HG02588 (cell line): ENCODE measurements at regions not wholly inside any gene's neighbourhood (a gene's known extent, or its start where the extent isn't known, plus 50 kb on each side); places are given as distances from the start of the nearest gene placed in this dataset.
"Not testable (repeated sequence)": the region's sequence is repeated elsewhere in the genome, so short reads cannot be mapped to it uniquely, and the experiment has no call there.

ENCODE experiments used
- ATAC-seq: cut with Tn5 transposase; IDR thresholded peaks from one replicate; pipeline ENCODE4 v1.9.1; 2021; ENCODE audit warnings: mild to moderate bottlenecking, moderate library complexity; ENCODE audit not compliant: unreplicated experiment

DNA sequence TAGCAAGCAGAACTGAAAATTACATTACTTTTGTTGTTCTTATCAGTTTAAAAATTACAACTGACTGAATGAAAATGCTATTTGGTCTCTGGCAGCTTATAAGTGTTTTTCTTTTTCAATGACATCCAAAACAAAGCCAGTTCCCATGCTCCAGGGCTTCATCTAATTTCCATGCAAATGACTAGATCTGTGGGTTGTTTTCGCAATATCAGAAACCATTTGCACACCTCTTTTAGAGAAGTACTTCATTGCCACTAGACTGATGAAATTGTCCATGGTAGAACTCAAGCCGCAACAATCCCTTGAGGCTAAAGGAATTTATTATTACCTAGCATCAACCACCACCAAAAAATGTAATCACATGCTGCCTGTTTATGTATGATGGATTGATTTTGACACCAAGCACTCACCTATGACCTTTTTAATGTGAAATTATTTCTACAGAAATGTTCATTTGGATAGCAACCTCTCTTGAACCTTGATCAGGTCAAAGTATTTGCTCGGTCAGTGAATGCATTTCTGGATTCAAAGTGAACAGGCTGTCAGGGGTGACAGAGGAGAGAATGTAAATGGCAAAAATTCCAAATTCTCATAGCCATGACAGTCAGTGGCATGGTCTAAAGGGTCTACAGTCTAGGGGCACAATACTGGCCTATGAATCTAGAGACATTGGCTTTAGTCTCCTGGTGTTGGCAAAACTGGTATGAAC, 769.3 kb downstream of the SORCS1 start:
- ATAC-seq: no peak

GRCh38 chr10:106392778-106393177, 771.7 kb downstream of the SORCS1 start:
- ATAC-seq: no peak

DNA sequence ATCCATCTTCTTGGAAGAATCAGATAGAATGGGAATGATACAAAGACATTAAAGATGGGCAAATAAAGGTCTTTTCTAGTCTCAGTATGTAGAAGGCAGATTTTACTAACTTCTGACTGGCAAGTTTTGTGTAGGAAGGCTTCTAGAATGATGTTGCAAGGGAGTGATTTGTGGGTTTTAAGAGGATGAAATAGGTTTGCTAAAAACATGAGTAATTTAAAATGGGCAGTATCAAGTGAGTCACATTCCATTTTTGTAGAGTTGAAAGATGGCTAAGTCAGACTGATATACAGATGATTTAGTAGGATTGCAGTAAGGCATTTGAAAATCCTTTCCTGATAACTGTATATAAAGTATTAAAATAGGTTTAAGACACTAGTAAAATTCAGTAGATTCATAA, 777.4 kb downstream of the SORCS1 start:
- no peak for ATAC-seq

DNA sequence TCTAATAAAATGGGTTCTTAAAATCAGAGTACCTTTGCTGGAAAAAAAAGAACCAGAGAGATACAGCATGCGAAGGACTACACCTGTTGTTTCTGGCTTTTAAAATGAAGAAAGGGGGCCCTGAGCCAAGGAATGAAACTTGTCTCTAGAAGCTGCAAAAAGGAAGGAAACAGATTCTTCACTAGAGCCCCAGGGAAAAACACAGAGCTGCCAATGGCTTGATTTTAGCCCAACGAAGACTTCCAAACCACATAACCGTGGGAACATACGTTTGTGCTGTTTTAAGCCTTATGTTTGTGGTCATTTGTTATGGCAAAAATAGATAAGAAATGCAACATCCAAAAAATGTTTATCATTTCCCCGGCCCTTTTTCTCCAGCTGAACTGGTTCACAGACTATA, 780.0 kb downstream of the SORCS1 start:
- no peak for ATAC-seq

DNA sequence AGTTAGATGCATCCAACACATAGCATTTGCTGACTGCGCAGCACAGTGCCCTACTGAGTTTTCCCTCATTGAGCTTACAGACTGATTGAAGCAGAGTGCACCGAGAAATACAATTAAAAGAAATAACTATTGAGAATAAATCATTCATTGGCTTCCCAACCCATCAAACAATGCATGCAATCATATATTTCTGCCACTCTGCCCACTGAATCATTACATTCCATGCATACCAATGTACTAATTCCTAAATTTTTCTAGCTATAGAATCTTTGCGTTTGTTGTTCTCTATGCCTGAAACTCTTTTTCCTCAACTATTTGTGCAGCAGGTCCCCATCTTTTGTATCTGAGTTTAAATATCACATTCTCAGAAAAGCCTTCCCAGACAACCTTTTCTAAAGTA, 783.8 kb downstream of the SORCS1 start:
- no peak for ATAC-seq

DNA sequence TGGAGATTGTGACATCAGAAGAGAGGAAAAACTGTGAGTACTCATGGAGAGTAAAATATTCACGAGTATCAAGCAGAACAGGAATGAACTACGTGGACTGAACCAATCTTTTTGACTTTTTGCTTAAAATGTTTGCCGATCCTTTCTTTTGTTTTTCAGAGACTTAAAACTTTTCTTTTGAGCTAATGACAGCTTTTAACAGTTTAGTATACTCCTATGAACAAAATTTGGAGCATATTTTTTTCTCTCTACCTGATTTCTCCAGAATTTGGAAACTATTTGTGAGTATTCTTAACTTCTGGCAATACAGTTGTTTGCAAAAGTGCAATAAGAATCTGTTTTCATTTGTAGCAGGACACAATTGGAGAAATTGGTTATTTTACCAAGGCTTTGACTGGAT, 786.3 kb downstream of the SORCS1 start:
- no peak for ATAC-seq

GRCh38 chr10:106370751-106371150, 793.8 kb downstream of the SORCS1 start:
- no peak for ATAC-seq

- no peak for ATAC-seq
These were observed 803.6 kb downstream of the SORCS1 start for GRCh38 chr10:106360870-106361269.

DNA sequence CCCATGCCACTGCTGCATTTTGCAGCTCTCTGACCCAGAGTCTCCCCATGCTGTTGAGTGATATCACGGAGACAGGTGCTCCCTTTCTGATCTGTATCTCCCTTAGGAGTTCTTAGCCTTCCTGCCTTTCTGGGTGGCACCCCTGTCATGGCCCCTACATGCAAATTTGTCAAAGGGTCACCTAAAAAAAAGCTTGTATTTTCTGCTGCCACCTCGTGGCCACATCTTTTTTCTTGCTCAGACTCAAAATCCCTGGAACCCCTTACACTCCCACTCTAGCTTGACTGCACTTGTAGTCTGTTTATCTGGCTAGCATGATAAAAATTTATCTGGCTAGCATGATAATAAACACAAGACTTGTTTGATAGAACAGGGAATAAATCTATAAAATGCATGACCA, 809.1 kb downstream of the SORCS1 start:
- no peak for ATAC-seq

- no peak for ATAC-seq
These were observed 815.6 kb downstream of the SORCS1 start for GRCh38 chr10:106348933-106349332.

- no peak for ATAC-seq
These were observed 817.0 kb downstream of the SORCS1 start for GRCh38 chr10:106347547-106347946.

DNA sequence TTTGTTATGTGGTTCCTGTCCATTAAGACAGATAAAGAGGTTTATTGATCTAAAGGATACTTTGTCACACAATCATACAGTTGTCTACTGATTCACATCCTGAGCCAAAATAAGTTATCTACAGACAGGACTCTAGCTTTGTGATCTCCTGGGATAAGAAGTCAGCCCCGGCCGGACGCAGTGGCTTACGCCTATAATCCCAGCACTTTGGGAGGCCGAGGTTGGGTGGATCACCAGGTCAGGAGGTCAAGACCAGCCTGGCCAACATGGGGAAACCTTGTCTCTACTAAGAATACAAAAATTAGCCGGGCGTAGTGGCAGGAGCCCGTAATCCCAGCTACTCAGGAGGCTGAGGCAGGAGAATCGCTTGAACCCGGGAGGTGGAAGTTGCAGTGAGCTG, 821.0 kb downstream of the SORCS1 start:
- not testable (repeated sequence) for ATAC-seq

GRCh38 chr10:106341356-106341755, 823.1 kb downstream of the SORCS1 start:
- ATAC-seq: no peak

- no peak for ATAC-seq
These were observed 826.0 kb downstream of the SORCS1 start for GRCh38 chr10:106338486-106338885.

- no peak for ATAC-seq
These were observed 827.6 kb downstream of the SORCS1 start for GRCh38 chr10:106336874-106337273.

DNA sequence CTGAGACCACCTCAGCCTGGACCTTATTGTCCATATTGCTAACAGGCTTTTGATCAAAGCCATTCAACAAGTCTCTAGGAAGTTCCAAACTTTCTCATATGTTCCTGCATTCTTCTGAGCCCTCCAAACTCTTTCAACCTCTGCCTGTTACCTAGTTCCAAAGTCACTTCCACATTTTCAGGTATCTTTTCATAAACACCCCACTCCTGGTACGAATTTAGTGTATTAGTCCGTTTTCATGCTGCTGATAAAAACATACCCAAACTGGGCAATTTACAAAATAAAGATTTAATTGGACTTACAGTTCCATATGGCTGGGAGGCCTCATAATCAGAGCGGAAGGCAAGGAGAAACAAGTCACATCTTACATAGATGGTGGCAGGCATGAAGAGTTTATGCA, 836.8 kb downstream of the SORCS1 start:
- no peak for ATAC-seq

DNA sequence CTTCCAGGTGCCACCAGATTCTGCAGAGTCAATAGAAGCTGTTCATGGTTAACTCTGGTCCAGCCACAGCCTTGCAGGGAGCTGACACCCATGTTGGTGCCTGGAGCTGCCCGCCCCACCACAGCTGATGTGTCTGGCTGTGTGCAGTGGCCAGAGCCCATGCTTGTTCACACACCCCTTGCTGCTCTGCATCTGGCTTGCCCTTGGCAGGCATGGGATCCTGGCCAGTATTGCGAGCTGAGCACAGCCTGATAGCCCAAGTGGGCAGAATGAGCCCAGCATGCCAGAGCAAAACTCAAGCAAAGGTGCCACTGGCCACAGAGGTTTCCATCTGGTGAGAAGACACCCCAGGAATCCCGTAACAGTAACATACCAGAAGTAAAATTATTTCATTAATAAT, 843.6 kb downstream of the SORCS1 start:
- no peak for ATAC-seq

DNA sequence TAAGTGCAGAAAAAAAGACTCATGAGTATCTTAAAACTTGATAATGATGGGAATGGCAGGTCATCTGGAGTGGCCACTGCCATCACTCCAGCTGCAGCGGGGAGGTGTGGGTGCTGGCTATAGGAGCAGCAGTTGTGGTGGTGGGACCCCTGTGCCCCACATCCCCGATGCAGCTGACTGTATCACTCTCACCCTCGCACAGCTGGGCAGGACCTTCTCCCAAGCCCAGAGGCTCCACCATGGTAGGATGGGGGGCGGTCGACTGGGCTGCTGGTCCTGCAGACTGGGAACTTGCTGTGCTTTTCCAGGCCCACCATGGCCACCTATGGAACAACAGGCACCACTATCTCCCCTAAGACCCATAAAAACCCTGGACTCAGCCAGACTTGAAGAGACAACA, 844.4 kb downstream of the SORCS1 start:
- ATAC-seq: no peak

- no peak for ATAC-seq
These were observed 847.0 kb downstream of the SORCS1 start for GRCh38 chr10:106317554-106317953.

GRCh38 chr10:106313041-106313440, 851.5 kb downstream of the SORCS1 start:
- no peak for ATAC-seq

DNA sequence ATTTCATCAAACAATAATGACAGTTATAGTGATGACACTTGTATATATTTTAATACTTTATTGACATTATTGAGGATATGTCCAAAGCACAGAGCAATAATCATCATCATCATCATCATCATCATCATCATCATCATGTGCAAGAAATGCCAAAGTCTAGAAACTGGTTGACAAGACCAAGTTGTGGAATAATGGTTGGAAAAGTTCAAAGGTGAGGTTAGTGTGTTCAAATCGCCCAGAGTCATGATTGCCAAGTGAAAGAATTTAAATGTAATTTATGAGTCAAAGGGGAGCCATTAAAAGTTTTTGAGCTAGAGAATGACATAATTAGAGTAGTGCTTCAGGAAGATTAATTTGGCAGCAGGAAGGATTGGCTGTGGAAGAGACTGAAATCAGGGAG, 852.4 kb downstream of the SORCS1 start:
- ATAC-seq: no peak

- ATAC-seq: no peak
These were observed 852.9 kb downstream of the SORCS1 start for GRCh38 chr10:106311590-106311989.

DNA sequence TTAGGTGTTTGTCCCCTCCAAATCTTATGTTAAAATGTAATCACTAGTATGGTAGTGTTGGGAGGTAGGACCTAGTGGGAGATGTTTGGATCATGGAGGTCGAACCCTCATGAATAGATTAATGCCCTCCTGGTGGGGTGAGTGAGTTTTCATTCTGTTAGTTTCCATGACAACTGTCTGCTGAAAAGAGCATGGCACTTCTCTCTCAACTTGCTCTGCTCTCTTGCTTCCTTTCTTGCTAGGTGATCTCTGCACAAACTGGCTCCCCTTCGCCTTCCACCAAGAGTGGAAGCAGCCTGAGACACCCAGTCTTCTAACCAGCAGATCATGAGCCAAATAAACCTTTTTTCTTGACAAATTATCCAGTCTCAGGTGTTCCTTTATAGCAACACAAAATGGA, 853.9 kb downstream of the SORCS1 start:
- no peak for ATAC-seq
